ENCODE measurements at regions not wholly inside any gene's neighbourhood (a gene's known extent, or its start where the extent isn't known, plus 50 kb on each side); places are given as distances from the start of the nearest gene placed in this dataset.

DNA sequence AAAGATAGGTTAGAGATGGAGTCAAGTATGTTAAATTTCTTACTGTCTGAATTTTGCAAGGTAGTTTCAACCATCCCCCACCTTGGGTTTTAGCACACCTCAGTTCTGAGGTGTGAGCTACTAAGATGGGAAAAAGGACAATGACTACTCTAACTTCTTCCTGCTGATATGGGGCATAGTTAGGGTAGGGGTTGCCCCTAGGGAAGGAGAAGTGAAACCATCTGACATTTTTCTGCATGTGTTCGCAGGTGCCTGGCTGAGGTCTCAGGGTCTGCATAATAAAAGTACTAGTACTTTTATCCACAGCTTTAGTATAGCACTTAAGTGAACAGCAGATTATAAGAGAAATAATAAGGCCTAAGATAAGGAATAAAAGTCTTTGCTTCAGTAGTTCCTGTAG lies 129.5 kb upstream of the CYSLTR1 start:
- peaks cover 16% of the 10 kb centered on the region for H3K9me3 Mint-ChIP-seq
- no peak overlapping the region for H3K27ac Mint-ChIP-seq
- no peaks in the 10 kb centered on the region for H3K27me3 Mint-ChIP-seq
- no peak for DNase-seq
- no peak overlapping the region for H3K4me3 Mint-ChIP-seq
- no peaks in the 10 kb centered on the region for H3K4me1 Mint-ChIP-seq (ENCODE audit: low read depth)
- intact Hi-C loops (cut with micrococcal nuclease) = no loop called here
- CTCF ChIA-PET = no interaction called here
- H3K36me3 Mint-ChIP-seq = no peaks in the 10 kb centered on the region
- POLR2A ChIA-PET = no interaction called here

DNA sequence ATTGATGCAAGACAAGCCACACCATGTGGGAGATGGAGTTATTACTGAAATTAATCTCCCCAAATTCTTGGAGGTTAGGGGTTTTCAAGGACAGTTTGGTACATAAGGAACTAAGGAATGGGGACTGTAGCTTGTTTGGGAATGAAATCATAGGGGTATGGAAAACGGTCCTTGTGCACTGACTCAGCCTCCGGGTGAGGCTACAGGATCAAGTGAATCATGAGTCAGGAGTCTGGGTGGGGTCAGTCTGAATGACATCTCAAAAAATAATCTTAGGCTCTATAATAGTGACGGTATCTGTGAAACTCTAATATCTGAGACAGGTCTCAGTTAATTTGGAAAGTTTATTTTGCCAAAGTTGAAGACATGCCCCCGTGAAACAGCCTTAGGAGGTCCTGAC lies 128.5 kb upstream of the CYSLTR1 start:
- DNase-seq = no peak
- CTCF ChIA-PET = no interaction called here
- no peak overlapping the region for H3K27ac Mint-ChIP-seq
- intact Hi-C loops (cut with micrococcal nuclease) = no loop called here
- H3K9me3 Mint-ChIP-seq = peaks cover 10% of the 10 kb centered on the region
- H3K4me3 Mint-ChIP-seq = no peak overlapping the region
- no peaks in the 10 kb centered on the region for H3K4me1 Mint-ChIP-seq (ENCODE audit: low read depth)
- POLR2A ChIA-PET = no interaction called here
- no peaks in the 10 kb centered on the region for H3K27me3 Mint-ChIP-seq
- no peaks in the 10 kb centered on the region for H3K36me3 Mint-ChIP-seq

DNA sequence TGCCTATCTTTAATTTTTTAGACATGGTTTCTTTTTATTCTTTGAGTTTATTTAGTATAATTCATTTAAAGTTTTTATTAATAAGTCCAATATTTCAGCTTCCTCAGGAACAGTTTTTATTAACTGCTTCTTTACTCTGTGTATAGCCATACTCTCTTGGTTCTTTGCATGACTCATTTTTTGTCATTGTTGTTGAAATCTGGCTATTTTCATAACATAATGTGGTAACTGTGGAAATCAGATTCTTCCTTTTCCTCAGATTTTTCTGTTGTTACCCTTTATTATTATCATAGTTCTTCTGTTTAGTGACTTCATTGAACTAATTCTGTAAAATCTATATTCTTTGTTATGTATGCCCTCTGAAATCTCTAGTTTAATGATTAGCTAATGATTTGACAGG lies 124.9 kb upstream of the CYSLTR1 start:
- POLR2A ChIA-PET = no interaction called here
- H3K27ac Mint-ChIP-seq = no peak overlapping the region
- DNase-seq = no peak

DNA sequence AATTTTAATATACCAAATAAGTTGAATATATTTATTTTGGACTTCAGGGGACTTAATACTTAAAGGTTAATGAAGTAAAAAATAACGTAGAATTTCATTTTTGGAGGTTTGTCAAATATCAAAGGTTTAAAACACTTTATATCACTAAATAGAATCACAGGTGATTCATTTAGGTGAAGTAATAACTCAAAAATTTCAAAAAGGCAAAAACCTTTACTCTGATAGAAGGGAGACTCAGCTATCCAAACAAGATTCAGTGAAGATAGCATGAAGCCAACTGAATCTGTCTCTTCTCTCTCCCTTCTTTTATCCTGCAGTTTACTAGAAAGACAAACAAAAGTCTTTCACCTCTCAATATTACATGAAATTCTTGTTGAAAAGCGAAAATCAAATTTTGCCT lies 110.2 kb upstream of the CYSLTR1 start:
- peaks cover 2% of the 10 kb centered on the region for H3K9me3 Mint-ChIP-seq
- no peaks in the 10 kb centered on the region for H3K27me3 Mint-ChIP-seq
- DNase-seq = no peak
- no peaks in the 10 kb centered on the region for H3K4me1 Mint-ChIP-seq (ENCODE audit: low read depth)
- intact Hi-C loops (cut with micrococcal nuclease) = no loop called here
- ChIA-PET CTCF (no interaction called here), POLR2A (no interaction called here)
- H3K36me3 Mint-ChIP-seq = no peaks in the 10 kb centered on the region
- H3K4me3 Mint-ChIP-seq = no peak overlapping the region
- H3K27ac Mint-ChIP-seq = no peak overlapping the region

More for the DNA sequence above, 124.9 kb upstream of the CYSLTR1 start:
- CTCF ChIA-PET = no interaction called here
- H3K27me3 Mint-ChIP-seq = no peaks in the 10 kb centered on the region
- no peak overlapping the region for H3K4me3 Mint-ChIP-seq
- H3K36me3 Mint-ChIP-seq = no peaks in the 10 kb centered on the region
- H3K9me3 Mint-ChIP-seq = peaks cover 9% of the 10 kb centered on the region
- no peaks in the 10 kb centered on the region for H3K4me1 Mint-ChIP-seq (ENCODE audit: low read depth)
- intact Hi-C loops (cut with micrococcal nuclease) = no loop called here

DNA sequence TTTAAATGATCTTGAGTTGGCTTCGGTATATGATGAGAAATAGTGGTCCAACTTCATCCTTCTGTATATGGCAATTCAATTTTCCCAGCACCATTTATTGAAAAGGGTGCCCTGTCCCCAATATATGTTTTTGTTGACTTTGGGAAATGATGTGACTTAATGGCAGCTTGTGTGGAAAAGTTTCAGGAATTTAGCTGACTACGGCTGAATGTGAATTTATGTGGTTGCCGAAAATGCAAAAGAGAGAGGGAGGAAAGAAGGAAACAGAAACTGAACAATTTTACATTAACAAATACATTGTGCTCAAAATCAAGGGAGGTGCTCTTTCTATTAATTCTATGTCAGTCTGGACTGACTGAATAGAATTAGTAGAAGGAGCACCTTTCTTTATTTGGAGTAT lies 101.8 kb upstream of the CYSLTR1 start:
- ChIA-PET CTCF (no interaction called here), POLR2A (no interaction called here)
- peaks cover 3% of the 10 kb centered on the region for H3K9me3 Mint-ChIP-seq
- DNase-seq = no peak
- intact Hi-C loops (cut with micrococcal nuclease) = no loop called here
- H3K36me3 Mint-ChIP-seq = no peaks in the 10 kb centered on the region
- no peak overlapping the region for H3K27ac Mint-ChIP-seq
- no peaks in the 10 kb centered on the region for H3K4me1 Mint-ChIP-seq (ENCODE audit: low read depth)
- no peak overlapping the region for H3K4me3 Mint-ChIP-seq
- no peaks in the 10 kb centered on the region for H3K27me3 Mint-ChIP-seq

DNA sequence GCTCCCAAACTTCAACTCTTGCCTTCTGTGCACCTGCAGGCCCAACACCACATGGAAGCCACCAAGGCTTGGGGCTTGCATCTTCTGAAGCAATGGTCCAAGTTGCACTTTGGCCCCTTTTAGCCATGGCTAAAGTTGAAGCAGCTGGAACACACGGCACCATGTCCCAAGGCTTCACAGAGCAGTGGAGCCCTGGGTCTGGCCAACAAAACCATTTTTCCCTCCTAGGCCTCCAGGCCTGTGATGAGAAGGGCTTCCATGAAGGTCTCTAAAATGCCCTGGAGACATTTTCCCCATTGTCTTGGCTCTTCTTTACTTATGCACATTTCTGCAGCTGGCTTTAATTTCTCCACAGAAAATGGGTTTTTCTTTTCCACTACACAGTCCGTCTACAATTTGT lies 61.3 kb upstream of the CYSLTR1 start:
- CTCF ChIA-PET = no interaction called here
- no peak for DNase-seq
- Mint-ChIP-seq H3K4me1 (ENCODE audit: low read depth) (no peaks in the 10 kb centered on the region), H3K36me3 (peaks cover 7% of the 10 kb centered on the region), H3K4me3 (no peak overlapping the region), H3K27me3 (no peaks in the 10 kb centered on the region), H3K27ac (no peak overlapping the region), H3K9me3 (peaks cover 17% of the 10 kb centered on the region)
- intact Hi-C loops (cut with micrococcal nuclease) = no loop called here
- POLR2A ChIA-PET = no interaction called here

DNA sequence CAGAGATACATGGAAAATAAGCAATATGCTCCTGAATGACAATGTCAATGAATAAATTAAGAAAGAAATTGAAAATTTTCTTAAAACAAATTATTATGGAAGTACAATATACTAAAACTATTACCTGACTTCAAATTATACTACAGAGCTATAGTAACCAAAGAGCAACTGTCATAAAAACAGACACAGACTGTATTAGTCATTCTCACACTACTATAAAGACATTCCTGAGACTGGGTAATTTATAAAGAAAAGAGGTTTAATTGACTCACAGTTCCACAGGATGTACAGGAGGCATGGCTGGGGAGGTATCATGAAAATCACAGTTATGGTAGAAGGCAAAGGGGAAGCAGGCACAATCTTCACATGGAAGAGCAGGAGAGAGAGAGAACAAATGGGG lies 60.0 kb upstream of the CYSLTR1 start:
- Mint-ChIP-seq H3K27ac (no peak overlapping the region), H3K9me3 (peaks cover 17% of the 10 kb centered on the region), H3K4me3 (no peak overlapping the region), H3K36me3 (peaks cover 7% of the 10 kb centered on the region), H3K4me1 (ENCODE audit: low read depth) (no peaks in the 10 kb centered on the region), H3K27me3 (no peaks in the 10 kb centered on the region)
- ChIA-PET CTCF (no interaction called here), POLR2A (no interaction called here)
- no peak for DNase-seq
- intact Hi-C loops (cut with micrococcal nuclease) = no loop called here

DNA sequence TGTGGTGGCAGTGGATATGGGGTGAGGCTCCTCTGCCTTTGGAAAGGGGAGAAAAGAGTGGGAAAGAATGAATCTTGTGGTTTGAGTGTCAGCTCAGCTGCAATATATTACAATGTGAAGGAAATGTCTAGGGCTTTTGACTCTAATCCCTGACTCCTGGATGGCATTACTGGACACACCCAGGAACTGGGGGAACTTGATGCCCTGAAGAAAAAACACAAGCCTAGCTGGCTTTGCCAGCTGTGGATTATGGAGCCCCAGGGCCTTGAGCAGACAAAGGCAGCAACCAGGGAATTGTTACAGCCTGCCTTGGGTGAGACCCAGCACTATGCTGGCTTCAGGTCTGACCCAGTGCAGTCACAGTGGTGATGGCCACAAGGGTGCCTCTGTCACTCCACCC lies 57.1 kb upstream of the CYSLTR1 start:
- H3K4me3 Mint-ChIP-seq = no peak overlapping the region
- ChIA-PET POLR2A (no interaction called here), CTCF (no interaction called here)
- H3K27ac Mint-ChIP-seq = no peak overlapping the region
- no peaks in the 10 kb centered on the region for H3K27me3 Mint-ChIP-seq
- H3K4me1 Mint-ChIP-seq (ENCODE audit: low read depth) = no peaks in the 10 kb centered on the region
- H3K36me3 Mint-ChIP-seq = peaks cover 7% of the 10 kb centered on the region
- intact Hi-C loops (cut with micrococcal nuclease) = no loop called here
- H3K9me3 Mint-ChIP-seq = peaks cover 18% of the 10 kb centered on the region
- no peak for DNase-seq

DNA sequence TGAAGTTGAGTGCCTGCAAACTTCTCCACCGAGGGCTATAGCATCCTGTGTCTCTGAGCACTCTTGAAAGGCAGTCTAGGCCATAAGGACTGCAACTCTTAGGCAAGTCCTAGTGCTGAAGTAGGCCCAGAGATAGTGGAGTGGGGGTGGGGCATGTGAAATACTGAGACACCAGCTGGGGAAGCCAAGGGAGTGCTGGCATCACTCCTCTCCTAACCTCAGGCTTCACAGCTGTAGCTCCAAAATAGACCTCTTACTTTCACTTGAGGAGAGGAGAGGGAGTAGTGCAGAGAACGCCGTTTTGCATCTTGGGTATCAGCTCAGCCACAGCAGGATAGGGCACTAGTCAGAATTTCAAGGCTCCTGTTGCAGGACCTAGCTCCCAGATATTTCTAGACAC lies 56.2 kb upstream of the CYSLTR1 start:
- no peaks in the 10 kb centered on the region for H3K4me1 Mint-ChIP-seq (ENCODE audit: low read depth)
- CTCF ChIA-PET = no interaction called here
- POLR2A ChIA-PET = no interaction called here

DNA sequence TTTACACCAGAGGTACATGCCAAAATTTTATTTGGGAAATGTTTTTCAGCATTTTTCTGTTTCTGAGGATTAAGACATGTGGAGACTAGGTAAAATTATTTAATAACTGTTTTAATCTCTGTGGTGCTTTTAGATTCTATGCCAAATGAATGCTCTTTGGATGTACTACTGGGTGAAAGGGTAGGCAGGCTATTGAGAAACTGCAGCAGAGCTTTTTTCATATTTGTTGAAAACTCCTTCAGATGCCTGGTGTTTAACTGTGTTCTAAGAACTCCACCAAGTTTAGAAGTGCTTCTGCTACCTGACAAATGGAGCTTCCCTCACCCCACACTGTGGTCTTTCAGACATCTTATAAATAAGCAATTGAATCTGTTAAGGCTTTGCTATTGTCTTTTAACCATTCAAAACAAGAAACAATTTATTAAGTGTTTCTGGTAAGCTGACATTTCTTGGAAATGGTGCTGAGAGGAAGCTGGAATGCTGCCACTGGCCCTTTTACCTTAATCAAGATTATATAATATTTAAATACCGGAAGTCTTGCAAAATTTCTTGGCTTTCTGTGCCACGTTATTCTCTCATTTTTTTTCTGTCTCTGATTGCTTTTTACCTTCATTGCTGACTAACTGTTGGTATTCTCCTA lies 51.2 kb upstream of the CYSLTR1 start:
- no peaks in the 10 kb centered on the region for H3K27me3 Mint-ChIP-seq
- POLR2A ChIA-PET = no interaction called here
- CTCF ChIA-PET = no interaction called here
- no peak for DNase-seq
- H3K4me3 Mint-ChIP-seq = no peak overlapping the region
- H3K4me1 Mint-ChIP-seq (ENCODE audit: low read depth) = peaks cover 15% of the 10 kb centered on the region
- no peak overlapping the region for H3K27ac Mint-ChIP-seq
- peaks cover 4% of the 10 kb centered on the region for H3K9me3 Mint-ChIP-seq
- peaks cover 2% of the 10 kb centered on the region for H3K36me3 Mint-ChIP-seq
- intact Hi-C loops (cut with micrococcal nuclease) = no loop called here

More for the DNA sequence above, 56.2 kb upstream of the CYSLTR1 start:
- H3K9me3 Mint-ChIP-seq = peaks cover 10% of the 10 kb centered on the region
- H3K27me3 Mint-ChIP-seq = no peaks in the 10 kb centered on the region
- H3K27ac Mint-ChIP-seq = no peak overlapping the region
- intact Hi-C loops (cut with micrococcal nuclease) = no loop called here
- no peak for DNase-seq
- H3K4me3 Mint-ChIP-seq = no peak overlapping the region
- H3K36me3 Mint-ChIP-seq = peaks cover 3% of the 10 kb centered on the region
